ENCODE measurements at regions not wholly inside any gene's neighbourhood (a gene's known extent, or its start where the extent isn't known, plus 50 kb on each side); places are given as distances from the start of the nearest gene placed in this dataset.
"Not testable (repeated sequence)": the region's sequence is repeated elsewhere in the genome, so short reads cannot be mapped to it uniquely, and the experiment has no call there.

- no peak for ATAC-seq (replicated peaks)
- Mint-ChIP-seq H3K4me1 (no peaks in the 10 kb centered on the region), H3K27me3 (peaks cover 5 to 35% of the 10 kb centered on the region in 2 donors), H3K36me3 (peaks cover 0 to 3% of the 10 kb centered on the region in 2 donors), H3K9me3 (no peaks in the 10 kb centered on the region), H3K27ac (no peak overlapping the region), H3K4me3 (no peak overlapping the region)
- no peak for DNase-seq
Observed at GRCh38 chr15:58362262-58362922, 69.4 kb upstream of the LIPC start.

- H3K27me3 Mint-ChIP-seq = peaks cover 5 to 35% of the 10 kb centered on the region in 2 donors
- not testable (repeated sequence) for DNase-seq; H3K4me3 Mint-ChIP-seq; ATAC-seq (replicated peaks); H3K27ac Mint-ChIP-seq; H3K36me3 Mint-ChIP-seq; H3K9me3 Mint-ChIP-seq; H3K4me1 Mint-ChIP-seq
Observed at GRCh38 chr15:58363118-58363517, 68.7 kb upstream of the LIPC start.

DNA sequence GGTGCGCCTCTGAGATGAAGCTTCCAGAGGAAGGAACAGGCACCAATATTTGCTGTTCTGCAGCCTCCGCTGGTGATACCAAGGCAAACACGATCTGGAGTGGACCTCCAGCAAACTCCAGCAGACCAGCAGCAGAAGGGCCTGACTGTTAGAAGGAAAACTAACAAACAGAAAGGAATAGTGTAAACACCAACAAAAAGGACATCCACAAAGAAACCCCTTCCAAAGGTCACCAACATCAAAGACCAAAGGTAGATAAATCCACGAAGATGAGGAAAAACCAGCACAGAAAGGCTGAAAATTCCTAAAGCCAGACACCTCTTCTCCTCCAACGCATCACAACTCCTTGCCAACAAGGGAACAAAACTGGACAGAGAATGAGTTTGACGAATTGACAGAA lies 68.1 kb upstream of the LIPC start:
- not testable (repeated sequence) for DNase-seq; H3K27ac Mint-ChIP-seq; H3K36me3 Mint-ChIP-seq; ATAC-seq (replicated peaks); H3K4me3 Mint-ChIP-seq; H3K9me3 Mint-ChIP-seq; H3K4me1 Mint-ChIP-seq
- peaks cover 5 to 35% of the 10 kb centered on the region in 2 donors for H3K27me3 Mint-ChIP-seq

DNA sequence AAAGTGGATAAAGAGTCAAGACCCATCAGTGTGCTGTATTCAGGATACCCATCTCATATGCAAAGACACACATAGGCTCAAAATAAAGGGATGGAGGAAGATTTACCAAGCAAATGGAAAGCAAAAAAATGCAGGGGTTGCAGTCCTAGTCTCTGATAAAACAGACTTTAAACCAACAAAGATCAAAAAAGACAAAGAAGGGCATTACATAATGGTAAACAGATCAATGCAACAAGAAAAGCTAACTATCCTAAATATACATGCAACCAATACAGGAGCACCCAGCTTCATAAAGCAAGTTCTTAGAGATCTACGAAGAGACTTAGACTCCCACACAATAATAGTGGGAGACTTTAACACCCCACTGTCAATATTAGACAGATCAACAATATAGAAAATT lies 66.7 kb upstream of the LIPC start:
- not testable (repeated sequence) for H3K27ac Mint-ChIP-seq; DNase-seq; H3K9me3 Mint-ChIP-seq; H3K4me1 Mint-ChIP-seq; ATAC-seq (replicated peaks); H3K4me3 Mint-ChIP-seq; H3K36me3 Mint-ChIP-seq
- peaks cover 5 to 30% of the 10 kb centered on the region in 2 donors for H3K27me3 Mint-ChIP-seq

GRCh38 chr15:58369261-58369701 lies 62.5 kb upstream of the LIPC start:
- peaks cover 0 to 4% of the 10 kb centered on the region in 2 donors for H3K4me1 Mint-ChIP-seq
- ATAC-seq (replicated peaks) (no peak), DNase-seq (no peak)
- H3K36me3 Mint-ChIP-seq = no peaks in the 10 kb centered on the region
- no peak overlapping the region for H3K27ac Mint-ChIP-seq
- no peak overlapping the region for H3K4me3 Mint-ChIP-seq
- peaks cover 0 to under 1% of the 10 kb centered on the region in 2 donors for H3K27me3 Mint-ChIP-seq
- H3K9me3 Mint-ChIP-seq = peaks cover 0 to 4% of the 10 kb centered on the region in 2 donors

DNA sequence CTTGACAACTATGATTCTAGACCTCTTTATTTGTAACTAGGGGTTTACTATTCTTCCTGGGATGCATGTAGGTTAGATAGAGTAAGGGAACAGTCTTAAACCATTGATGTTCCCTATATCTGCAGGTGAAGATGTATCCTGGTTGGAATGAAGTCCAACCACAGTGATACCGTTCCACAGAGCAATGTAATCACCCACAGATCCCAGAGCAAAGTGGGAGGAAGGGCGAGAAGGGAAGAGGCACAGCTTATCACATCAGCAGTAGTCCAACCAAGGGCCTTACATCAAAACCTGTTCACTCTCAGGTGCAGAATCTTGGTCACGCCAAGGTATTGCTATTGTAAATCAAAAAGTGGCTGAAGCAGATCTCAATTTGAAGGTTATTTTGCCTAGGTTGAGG lies 61.8 kb upstream of the LIPC start:
- Mint-ChIP-seq H3K27me3 (no peaks in the 10 kb centered on the region), H3K9me3 (peaks cover 0 to 4% of the 10 kb centered on the region in 2 donors), H3K27ac (no peak overlapping the region), H3K4me1 (peaks cover 0 to 4% of the 10 kb centered on the region in 2 donors), H3K4me3 (no peak overlapping the region), H3K36me3 (no peaks in the 10 kb centered on the region)
- ATAC-seq (replicated peaks) (no peak), DNase-seq (no peak)

DNA sequence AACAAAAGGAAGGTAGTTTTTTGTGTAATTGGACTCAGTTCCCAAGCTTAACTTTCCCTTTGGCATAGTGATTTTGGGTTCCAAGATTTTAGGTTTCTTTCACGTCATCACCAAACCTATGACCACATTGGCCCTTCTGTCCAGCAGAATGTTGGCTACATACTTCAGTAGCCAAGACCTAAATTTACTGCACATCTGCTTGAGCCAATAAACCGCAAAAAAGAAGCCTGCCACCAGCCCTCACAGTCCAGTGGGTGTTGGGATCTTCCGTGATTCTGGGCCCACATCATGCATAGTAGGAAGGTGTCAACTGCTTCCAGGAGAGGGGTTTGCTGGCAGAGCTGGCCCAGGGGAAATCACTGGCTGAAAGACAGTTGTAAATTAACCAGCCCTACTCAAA lies 57.6 kb upstream of the LIPC start:
- DNase-seq (no peak), ATAC-seq (replicated peaks) (no peak)
- H3K4me3 Mint-ChIP-seq = no peak overlapping the region
- H3K27ac Mint-ChIP-seq = no peak overlapping the region
- H3K36me3 Mint-ChIP-seq = no peaks in the 10 kb centered on the region
- H3K4me1 Mint-ChIP-seq = peaks cover 0 to 4% of the 10 kb centered on the region in 2 donors
- H3K9me3 Mint-ChIP-seq = peaks cover 0 to 7% of the 10 kb centered on the region in 2 donors
- H3K27me3 Mint-ChIP-seq = peaks cover 0 to 7% of the 10 kb centered on the region in 2 donors

DNA sequence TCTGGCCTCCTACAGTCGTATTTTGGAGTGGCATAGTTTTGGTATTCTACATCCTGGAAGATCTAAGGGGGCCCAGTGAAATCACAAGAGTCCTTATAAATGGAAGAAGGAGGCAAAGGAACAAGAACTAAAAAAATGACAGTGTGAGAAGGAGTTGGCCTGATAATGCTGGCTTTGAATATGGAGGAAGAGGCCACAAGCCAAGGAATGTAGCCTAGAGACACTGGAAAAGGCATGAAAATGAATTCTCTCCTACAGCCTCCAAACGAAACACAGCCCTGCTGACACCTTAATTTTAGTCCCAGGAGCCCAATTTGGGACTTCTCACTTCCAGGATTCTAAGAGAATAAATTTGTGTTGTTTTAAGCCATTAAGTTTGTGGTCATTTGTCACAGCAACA lies 54.6 kb upstream of the LIPC start:
- no peak for DNase-seq
- Mint-ChIP-seq H3K27me3 (peaks cover 0 to 7% of the 10 kb centered on the region in 2 donors), H3K9me3 (peaks cover 0 to 7% of the 10 kb centered on the region in 2 donors), H3K36me3 (no peaks in the 10 kb centered on the region), H3K27ac (no peak overlapping the region), H3K4me3 (no peak overlapping the region), H3K4me1 (no peaks in the 10 kb centered on the region)
- ATAC-seq (replicated peaks) = no peak

DNA sequence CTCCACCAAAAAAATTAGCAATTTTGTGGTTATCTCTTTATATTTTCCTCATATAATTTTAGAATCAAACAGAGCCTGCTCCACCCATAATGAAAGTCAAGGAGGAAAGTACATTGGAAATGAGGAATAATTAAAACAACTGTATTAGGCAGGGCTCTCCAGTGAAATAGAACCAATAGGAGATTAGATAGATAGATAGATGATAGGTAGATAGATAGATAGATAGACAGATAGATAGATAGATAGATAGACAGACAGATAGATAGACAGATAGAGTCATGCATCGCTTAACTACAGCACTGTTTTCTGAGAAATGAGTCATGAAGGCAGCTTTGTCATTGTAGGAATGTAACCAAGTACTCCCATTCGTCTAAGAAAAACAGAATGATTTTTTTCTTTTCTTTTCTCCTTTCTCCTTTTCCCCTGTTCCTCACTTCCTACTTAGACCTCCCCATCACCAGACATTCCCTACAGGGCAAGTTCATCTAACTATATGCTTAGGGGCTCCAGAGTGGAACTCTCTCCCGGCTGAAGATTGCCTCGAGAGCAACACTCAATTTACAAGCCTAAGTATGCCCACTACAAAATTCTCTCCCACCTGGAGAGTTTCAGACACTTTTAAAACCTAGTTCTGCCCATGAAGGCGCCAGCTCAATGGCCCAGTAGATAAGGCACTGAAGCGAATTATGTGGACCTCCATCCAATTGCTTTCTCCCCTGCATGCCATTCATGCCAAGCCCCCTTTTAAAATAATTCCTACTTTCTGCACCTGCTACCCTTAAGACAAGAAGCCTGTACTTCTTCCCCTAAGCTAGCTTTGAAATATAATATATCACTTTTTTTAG lies 53.3 kb upstream of the LIPC start:
- no peak for ATAC-seq (replicated peaks)
- Mint-ChIP-seq H3K27ac (no peak overlapping the region), H3K36me3 (no peaks in the 10 kb centered on the region), H3K9me3 (peaks cover 0 to 6% of the 10 kb centered on the region in 2 donors), H3K27me3 (peaks cover 0 to 7% of the 10 kb centered on the region in 2 donors), H3K4me3 (no peak overlapping the region), H3K4me1 (no peaks in the 10 kb centered on the region)
- no peak for DNase-seq

- H3K27ac Mint-ChIP-seq, H3K4me1 Mint-ChIP-seq: not testable (repeated sequence)
Observed at GRCh38 chr15:58379454-58379853, 52.3 kb upstream of the LIPC start.

GRCh38 chr15:58380280-58380945 lies 51.4 kb upstream of the LIPC start:
- H3K4me1 Mint-ChIP-seq = no peaks in the 10 kb centered on the region

More at GRCh38 chr15:58379454-58379853, 52.3 kb upstream of the LIPC start:
- not testable (repeated sequence) for H3K4me3 Mint-ChIP-seq; DNase-seq; H3K9me3 Mint-ChIP-seq; H3K36me3 Mint-ChIP-seq; ATAC-seq (replicated peaks); H3K27me3 Mint-ChIP-seq

GRCh38 chr15:58381697-58382096 lies 50.1 kb upstream of the LIPC start:
- no peak for ATAC-seq (replicated peaks)
- Mint-ChIP-seq H3K4me1 (no peaks in the 10 kb centered on the region), H3K9me3 (peaks cover 0 to 3% of the 10 kb centered on the region in 2 donors), H3K27ac (no peak overlapping the region), H3K27me3 (no peaks in the 10 kb centered on the region), H3K4me3 (no peak overlapping the region), H3K36me3 (no peaks in the 10 kb centered on the region)
- DNase-seq = no peak

More at GRCh38 chr15:58380280-58380945, 51.4 kb upstream of the LIPC start:
- DNase-seq (no peak), ATAC-seq (replicated peaks) (no peak)
- Mint-ChIP-seq H3K27me3 (peaks cover 0 to 7% of the 10 kb centered on the region in 2 donors), H3K9me3 (peaks cover 0 to 3% of the 10 kb centered on the region in 2 donors), H3K4me3 (no peak overlapping the region), H3K27ac (no peak overlapping the region), H3K36me3 (no peaks in the 10 kb centered on the region)

Measured in stimulated activated naive B cell treated with anti-CD40 and anti-IgM and Interleukin-4, amounts not matched to agents 10 μg/mL and 1 μg/mL and 100 μg/mL, for 72 hours (primary cell).